GM19324 (cell line): ENCODE measurements at regions not wholly inside any gene's neighbourhood (a gene's known extent, or its start where the extent isn't known, plus 50 kb on each side); places are given as distances from the start of the nearest gene placed in this dataset.

Experiments used
- ATAC-seq: cut with Tn5 transposase; IDR thresholded peaks from one replicate; pipeline ENCODE4 v1.9.1; 2021; ENCODE audit warnings: mild to moderate bottlenecking, moderate library complexity; ENCODE audit not compliant: unreplicated experiment, low FRiP score

DNA sequence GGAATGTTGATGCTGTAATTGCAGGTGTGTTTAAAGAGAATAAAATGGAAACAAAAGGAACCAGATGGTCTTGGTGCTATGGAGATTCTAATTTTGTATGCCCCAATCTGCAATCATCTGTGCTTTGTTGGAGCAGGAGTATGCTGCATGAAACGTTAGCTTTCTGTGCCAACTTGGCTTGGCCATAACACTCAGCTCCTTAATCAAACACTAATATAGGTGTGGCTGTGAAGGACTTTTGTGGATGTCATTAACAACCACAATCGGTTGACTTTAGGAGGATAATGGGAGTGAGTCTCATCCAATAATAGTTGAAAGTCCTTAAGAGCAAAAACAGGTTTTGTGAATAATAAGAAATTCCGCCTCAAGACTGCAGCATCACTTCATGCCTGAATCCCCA is 399.2 kb downstream of the NLGN4X start:
- ATAC-seq = no peak

DNA sequence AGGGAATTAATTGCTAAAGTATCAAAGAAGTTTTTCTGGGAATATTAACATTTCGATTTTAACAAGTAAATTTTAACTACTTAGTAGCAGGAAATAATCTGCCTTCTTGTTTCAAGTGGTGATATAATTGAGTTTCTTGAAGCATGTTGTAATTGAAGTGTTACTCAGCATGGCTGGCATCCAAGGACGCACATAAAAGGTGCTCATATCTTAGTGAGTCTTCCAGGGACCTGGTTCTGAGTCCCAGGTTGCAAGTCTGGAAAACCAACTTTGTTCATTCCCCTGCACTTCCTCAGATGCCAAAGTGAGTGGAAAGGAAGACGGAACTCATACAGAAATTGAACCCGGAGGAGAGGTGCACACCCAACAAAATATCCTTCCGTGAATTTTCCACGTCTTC is 399.6 kb downstream of the NLGN4X start:
- ATAC-seq = no peak

DNA sequence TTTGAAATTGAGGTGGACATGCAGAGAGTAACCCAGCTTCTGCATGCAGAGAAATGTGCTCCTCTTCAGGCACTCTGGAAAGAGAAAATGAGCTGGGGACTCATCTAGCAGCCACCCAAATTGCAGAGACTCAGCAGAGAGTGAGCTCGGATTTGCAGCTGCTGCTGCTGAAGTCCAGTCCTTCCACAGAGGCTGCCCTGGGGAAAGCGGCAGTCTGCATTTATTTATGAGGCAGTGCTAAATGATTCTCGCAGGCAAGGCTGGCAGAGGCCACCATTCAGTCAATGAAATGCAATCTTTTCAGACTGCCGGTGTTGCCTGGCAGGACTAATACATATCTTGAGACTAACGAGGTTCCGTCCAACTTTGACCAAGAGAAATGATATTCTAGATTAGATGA is 404.8 kb downstream of the NLGN4X start:
- ATAC-seq = no peak

DNA sequence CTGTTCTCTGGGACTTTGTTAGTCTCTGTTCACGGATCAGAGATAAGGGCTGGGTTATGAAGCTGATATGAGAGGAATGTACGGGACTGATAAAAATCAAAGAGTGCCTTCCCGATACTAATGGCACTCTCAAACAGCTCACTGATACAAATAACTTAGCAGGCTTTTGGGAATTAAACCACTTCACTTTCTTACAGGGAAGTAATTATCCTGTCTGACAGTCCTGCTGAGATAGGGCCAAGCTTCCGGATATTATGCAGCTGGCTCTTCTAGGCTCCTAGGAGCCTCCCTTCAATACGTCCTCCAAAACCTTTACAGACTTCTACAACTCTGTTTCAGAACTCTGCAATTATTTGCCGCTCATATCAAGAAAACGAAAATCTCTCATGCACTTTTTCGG is 418.0 kb downstream of the NLGN4X start:
- no peak for ATAC-seq

DNA sequence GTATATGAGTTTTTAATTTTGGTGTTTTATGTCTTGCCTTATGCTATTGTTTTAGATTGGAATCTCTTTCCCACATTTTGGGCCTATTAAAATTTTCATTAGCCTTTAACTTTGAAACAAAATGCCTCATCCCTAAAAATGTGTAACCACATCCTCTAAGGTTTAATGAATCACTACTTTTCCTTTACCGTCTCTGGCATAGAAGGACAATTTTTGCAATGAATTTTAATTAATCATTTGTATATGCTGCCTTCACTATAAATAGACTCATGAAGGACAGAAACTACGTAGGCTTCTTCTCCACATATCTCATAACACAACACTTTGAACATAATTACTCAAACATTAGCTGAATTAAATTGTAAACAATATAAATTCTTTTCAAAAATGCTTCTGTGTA is 421.5 kb downstream of the NLGN4X start:
- no peak for ATAC-seq

DNA sequence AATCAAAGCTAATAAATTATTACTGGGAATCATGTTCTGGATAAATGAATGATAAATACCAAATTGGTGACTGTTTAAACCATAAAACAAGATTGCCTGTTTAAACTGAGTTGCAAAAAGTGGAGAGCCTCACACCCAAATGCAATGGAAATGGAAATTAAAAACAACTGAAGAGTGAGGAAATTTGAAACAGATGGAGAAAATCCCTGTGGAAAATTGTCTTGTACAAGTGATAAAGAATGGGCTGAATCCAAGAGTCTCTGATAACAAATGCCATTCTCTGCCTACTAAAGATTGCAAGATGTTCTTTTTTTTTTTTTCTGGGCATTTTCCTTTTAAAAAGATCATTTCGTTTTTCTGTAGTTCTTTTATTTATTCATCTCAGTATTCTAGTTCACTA is 426.3 kb downstream of the NLGN4X start:
- no peak for ATAC-seq

DNA sequence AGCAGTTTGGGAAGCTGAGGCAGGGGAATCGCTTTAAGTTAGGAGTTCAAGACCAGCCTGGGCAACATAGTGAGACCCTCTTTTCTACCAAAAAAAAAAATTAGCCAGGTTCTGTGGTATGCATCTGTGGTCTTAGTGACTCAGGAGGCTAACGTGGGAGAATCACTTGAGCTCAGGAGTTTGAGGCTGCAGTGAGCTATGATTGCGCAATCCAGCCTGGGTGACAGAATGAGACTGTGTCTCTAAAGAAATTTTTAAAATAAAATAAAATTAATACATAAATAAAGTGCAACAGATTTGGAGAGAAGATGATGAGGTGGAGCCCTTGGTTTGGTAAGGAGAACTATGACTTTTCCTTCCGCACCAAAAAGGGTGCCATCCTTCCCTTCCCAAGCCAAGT is 436.9 kb downstream of the NLGN4X start:
- ATAC-seq = no peak

DNA sequence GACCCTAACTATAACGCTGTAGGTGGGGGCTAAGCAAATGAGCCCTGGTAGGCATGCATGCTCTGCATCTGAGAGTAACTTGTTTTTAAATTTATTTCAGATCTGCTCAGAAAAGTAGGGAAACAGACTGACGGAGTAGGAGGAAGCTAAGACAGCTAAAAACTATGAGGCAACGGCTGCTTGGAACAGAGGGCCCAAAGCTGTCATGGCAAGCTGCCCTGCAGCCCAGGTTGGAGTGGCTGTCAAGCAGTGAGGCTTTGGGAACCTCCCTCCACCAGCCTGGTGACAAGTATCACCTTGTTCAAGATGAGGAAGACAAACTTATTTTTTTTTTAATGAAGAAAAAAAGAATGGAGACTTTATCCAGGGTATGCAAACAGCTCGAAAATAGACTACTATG is 439.8 kb downstream of the NLGN4X start:
- no peak for ATAC-seq

DNA sequence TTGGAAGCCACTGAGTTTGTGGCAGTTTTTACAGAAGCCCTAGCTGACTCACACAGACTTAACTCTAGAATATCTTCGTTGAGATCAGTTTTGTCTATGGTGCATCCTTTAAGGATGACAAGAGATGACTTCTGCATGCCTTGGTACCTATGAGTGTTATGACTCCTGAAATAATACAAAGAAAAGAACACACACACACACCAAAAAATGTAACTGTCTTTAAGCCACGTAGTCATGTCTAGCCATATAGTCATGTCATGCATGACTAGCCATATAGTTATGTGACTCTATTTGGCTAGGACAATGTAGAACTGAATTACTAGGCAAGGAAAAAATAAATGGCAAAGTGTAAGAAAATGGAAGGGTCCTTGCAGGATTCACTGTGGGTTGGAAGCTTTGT is 447.8 kb downstream of the NLGN4X start:
- no peak for ATAC-seq

DNA sequence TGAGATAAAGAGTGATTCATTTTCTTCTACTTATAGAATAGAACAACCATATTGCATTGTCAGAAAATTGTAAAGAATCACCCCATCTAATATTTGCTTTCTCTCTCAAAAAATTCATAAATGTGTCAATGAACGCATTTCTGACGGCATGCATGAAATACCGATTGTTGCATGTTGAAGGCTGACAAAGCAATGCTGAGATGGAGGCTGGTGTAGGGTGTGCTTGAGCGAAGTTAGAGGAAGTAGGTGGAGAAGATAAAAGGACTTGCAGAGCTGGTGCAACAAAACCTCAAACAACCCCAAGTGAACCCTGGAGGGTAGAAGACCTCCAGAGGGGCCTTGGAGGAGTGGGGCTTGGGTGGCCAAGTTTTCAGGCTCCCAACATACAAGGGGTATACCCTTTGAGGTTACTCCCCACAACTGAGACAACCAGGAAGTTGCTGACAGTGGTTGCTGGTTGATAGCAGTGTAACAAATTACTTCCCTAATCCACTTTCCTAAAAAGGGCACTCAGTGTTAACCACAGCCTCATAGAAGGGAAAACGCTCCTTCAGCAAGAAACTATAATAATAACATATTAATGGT is 452.7 kb downstream of the NLGN4X start:
- ATAC-seq = no peak

DNA sequence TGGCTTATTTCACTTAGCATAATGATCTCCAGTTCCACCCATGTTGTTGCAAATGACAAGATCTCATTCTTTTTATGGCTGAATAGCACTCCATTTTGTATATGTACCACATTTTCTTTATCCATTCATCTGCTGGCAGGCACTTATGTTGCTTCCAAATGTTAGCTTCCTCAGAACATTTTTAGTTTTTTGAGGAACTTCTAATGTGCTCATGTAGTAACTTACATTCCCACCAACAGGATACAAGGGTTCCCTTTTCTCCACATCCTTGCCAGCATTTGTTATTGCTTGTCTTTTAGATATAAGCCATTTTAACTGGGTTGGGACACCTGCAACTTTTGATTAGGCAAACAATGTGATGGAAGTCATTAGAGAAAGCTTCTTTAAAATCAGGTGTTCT is 454.2 kb downstream of the NLGN4X start:
- ATAC-seq = no peak

DNA sequence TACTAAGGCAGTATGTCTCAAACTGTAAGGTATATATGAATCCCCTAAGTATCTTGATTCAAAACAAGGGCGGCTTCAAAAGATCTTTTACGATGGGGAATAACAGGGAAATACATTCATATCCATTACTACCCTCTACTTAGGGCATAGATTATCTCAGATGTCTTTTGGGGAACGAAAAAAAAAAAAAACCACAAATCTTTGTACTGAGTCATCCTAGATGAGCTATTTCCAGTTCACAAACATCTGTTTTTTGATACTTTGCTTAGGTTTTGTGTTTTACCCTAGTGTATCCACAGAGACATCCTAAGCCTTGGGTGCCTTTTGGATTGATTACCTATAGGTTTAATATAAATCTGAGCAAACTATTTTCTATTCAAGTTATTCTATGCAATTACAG is 457.2 kb downstream of the NLGN4X start:
- no peak for ATAC-seq

DNA sequence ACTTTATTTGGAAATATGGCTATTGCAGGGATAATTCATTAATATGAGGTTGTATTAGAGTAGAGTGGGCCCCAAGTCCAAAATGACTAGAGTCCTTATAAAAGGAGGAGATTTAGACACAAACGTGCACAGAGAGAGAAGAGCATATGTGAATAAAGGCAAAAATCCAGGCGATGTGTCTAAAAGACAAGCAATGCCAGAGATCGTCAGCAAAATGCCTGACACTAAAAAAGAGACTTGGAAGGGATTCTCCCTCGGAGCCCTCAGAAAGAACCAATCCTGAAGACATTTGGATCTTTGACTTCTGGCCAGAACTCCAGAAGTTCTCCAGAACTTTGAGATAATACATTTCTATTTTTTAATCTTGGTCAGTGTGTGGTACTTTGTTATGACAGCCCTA is 472.1 kb downstream of the NLGN4X start:
- no peak for ATAC-seq

DNA sequence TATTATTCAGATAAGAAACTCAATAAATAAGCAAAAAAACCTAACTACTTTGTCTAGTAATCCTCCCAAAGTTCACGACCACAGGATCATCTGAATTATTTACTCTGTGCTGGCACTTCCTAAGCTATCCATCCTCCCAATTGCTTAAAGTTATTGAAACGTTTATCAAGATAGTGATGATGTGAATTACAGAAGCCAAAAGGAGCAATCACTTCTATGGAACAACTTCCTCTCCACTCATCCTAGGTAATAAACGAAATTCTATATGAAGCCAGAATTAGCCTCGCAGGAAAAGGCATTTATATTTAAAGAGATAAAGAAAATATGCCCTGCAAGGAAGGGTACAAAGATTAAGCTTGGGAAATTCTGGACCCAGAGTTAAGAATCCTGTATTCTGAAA is 475.4 kb downstream of the NLGN4X start:
- ATAC-seq = no peak

DNA sequence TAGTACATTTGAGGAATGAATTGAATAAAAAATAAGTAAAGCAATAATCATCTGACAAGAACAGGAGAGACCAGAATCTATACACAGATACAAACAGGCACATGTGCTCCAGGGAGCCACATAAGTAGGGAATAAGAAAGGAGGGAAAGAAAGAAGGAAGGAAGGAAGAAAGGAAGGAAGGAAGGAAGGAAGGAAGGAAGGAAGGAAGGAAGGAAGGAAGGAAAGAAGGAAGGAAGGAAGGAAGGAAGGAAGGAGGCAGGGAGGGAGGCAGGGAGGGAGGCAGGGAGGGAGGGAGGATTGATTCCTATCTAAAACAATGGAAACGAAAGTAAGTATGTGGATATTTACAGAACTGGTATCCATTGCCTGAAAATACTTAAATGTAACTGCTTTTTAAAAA is 475.8 kb downstream of the NLGN4X start:
- ATAC-seq = no peak

DNA sequence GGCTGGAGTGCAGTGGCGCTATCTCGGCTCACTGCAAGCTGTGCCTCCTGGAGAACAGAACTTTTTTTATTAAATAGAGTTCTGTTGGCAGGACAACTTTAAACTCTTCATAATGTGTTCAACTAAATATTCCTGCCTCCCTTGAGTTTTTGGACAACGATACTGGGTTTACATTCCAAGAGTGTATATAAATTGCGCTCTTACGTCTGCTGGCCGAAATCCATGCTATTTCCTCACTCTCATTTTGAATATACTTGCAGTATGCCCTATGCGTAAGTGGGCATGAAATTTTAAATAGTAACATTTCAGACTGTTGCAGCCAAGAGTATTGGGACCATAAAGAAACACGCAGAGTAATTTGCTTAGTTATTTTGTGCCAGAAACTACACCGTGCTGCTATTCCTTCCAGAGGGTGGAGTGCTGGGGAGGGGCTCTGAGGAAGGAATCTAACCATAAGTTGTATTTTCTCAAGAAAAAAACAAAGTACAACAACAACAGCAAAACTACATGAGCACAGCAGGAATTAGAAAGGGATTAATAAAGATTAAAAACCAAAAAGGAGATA is 480.0 kb downstream of the NLGN4X start:
- no peak for ATAC-seq

DNA sequence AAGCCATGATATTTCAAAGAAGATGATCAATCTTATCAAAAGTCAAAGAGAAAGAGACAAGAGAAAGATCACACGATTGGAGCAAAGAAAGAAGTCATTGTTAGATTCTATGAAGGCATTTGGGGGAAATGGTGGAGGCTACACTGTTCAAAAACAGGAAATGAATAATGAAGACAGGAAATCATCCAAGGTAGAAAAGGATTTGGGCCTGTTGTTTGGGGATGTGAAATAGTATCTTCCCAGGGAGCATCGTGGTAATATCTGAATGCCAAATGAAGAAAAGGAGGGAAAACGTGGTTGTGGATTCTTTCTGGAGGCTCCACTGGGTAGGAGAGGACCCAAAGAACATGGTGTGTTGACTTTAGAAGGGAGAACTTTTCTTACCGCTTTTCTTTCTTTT is 482.4 kb downstream of the NLGN4X start:
- ATAC-seq = no peak

DNA sequence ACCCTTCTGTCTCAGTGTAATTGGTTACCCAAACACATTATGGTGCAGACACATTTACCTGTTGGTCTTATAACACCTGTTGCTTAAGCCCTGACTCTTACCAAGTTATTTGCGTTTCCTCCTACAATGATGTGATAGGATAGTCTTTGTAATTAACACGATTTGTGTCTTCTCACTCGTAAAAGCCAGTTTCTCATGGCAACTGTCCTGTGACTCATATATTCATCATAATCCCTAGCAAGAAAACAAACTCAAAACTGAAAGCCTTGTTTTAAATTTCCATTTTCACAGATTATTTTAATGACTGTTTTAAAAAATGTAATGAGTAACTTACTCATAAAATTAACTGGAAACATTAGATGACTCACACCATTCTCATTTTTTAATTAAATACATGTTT is 495.2 kb downstream of the NLGN4X start:
- no peak for ATAC-seq

DNA sequence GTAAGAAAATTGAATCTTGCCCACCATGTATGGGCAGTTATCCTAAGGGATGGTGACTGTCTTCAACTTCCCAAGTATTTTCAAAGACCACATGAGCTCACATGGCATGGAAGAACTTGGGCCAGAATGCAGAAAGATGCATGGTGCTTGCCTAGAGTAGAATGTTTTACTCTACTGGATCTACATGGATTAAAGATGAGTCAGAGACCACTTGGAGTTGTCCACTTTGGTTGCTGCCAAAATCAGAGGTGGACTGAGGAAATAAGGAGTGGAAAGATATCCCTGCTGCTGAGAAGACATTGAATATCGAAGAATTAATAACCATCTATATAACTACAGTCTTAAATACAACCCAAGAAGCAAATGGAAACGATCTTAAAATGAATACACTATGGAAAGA is 498.1 kb downstream of the NLGN4X start:
- no peak for ATAC-seq

DNA sequence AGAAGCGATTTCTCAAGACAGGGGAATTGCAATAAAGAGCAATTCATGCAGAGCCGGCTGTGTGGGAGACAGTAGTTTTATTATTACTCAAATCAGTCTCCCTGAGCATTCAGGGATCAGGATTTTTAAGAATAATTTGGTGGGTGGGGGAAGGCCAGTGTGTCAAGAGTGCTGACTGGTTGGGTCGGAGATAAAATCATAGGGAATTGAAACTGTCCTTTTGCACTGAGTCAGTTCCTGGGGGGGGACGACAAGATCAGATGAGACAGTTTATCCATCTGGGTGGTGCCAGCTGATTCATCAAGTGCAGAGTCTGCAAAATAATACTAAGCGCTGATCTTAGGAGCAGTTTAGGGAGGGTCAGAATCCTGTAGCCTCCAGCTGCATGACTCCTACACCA is 502.4 kb downstream of the NLGN4X start:
- ATAC-seq = no peak

DNA sequence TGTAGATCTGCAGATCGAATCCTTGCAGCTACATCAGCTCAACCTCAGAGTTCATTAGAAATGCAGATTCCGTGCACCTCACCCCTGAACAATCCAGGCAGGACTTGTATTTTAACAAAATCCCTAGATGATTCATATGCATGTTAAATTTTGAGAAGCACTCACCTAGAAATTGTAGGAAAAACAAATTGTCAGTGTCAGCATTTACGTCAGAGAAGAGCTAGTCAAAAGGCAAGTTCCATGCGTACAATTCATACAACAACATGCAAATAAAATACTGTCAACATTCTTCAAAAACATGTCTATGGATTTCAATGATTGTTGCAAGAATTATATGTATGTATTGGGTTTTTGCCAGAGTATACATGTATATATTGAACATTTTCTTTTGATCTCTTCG is 504.5 kb downstream of the NLGN4X start:
- no peak for ATAC-seq

DNA sequence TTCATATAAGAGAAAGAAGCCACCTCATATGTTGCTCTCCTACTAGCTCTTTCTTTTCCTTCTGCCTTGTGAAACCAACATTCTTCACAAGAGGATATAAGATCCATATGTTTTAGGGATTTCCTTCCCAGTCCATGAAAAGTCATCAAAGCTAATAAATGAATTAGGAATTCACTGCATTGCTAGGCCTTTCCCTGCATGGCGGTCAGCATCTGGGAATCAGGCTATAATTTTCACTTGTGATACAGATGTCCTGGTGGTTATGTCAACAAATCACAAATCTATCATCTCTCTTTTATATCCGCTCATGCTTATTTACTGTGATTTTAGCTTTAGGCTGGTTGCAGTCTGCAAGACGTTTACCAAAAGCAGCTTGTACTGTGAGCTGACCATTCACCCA is 510.0 kb downstream of the NLGN4X start:
- no peak for ATAC-seq

DNA sequence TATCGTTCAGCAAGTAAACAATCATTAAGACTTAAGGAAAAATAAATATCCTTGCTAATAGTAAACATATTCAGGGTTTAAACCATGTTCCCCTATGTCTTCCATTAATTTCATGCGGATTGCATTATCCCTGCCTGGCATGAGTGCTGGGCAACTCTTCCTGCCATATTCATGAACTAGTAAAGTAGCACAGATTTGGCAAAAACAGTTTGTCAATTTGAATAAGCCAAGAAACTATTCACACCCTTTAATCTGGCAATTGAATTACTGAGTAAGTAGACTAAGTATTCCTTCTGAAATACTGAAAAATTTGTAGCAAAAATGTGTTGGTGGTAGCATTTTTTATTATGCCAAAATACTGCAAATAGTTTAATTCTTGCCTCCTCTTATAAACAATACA is 512.0 kb downstream of the NLGN4X start:
- no peak for ATAC-seq
